IMR-90 (cell line): ENCODE measurements at regions not wholly inside any gene's neighbourhood (a gene's known extent, or its start where the extent isn't known, plus 50 kb on each side); places are given as distances from the start of the nearest gene placed in this dataset.

Experiments
- ATAC-seq: fragments of 200-7000 bp; cut with Tn5 transposase; 2 replicates; pipeline ENCODE4 v1.9.1; 2020; ENCODE audit warnings: low read depth, mild to moderate bottlenecking, moderate library complexity
- BruUV-seq: library from RNA; stranded (reverse); fragments of 400-500 nt; replicated peaks from 2 replicates; lab custom pipeline; 2021; lab: Mats Ljungman, UMichigan
- CTCF ChIA-PET: fragments of 300-600 bp; formaldehyde crosslinking; extraction: SDS; loops from one replicate; lab custom pipeline; 2021; ENCODE audit warnings: antibody characterized with exemption; lab: Yijun Ruan, JAX
- POLR2A ChIA-PET: fragments of 300-600 bp; sonication (Branson Sonifier 250); formaldehyde crosslinking; loops from one replicate; lab custom pipeline; 2022; ENCODE audit warnings: antibody characterized with exemption; ENCODE audit not compliant: unreplicated experiment; lab: Charles Lee
- DNase-seq: peaks from one replicate; pipeline ENCODE4 v3.0.0; 2013
- H2AFZ ChIP-seq: replicated peaks from 2 replicates; pipeline ENCODE3; 2013; ENCODE audit warnings: low read length, mild to moderate bottlenecking; ENCODE audit not compliant: poor library complexity
- H2AK5ac ChIP-seq: 2 replicates; pipeline ENCODE4 v1.6.1; 2013; ENCODE audit warnings: low read depth, low read length, inconsistent platforms
- H2AK9ac ChIP-seq: replicated peaks from 2 replicates; pipeline ENCODE3; 2013; ENCODE audit warnings: mild to moderate bottlenecking, low read depth, low read length, moderate library complexity; ENCODE audit not compliant: poor library complexity
- H2BK120ac ChIP-seq: 2 replicates; pipeline ENCODE4 v1.6.1; 2013; ENCODE audit warnings: low read depth, low read length, inconsistent platforms
- H2BK15ac ChIP-seq: 3 replicates; pipeline ENCODE4 v1.6.1; 2013; ENCODE audit warnings: low read depth, low read length, inconsistent platforms
- H2BK20ac ChIP-seq: 2 replicates; pipeline ENCODE4 v1.6.1; 2013; ENCODE audit warnings: low read depth, mild to moderate bottlenecking, inconsistent platforms, low read length, moderate library complexity
- H2BK5ac ChIP-seq: 2 replicates; pipeline ENCODE4 v1.6.1; 2013; ENCODE audit warnings: mild to moderate bottlenecking, low read depth, low read length, inconsistent platforms; ENCODE audit not compliant: poor library complexity, severe bottlenecking
- H3K14ac ChIP-seq: replicated peaks from 2 replicates; pipeline ENCODE4 v1.6.1; 2013; ENCODE audit warnings: low read depth, low read length, inconsistent platforms
- H3K18ac ChIP-seq: 2 replicates; pipeline ENCODE4 v1.6.1; 2013; ENCODE audit warnings: low read depth, low read length, control low read depth
- H3K23ac ChIP-seq: 2 replicates; pipeline ENCODE4 v1.6.1; 2013; ENCODE audit warnings: low read depth, low read length, inconsistent platforms
- H3K27ac ChIP-seq: 2 replicates; pipeline ENCODE4 v1.5.1; 2013; ENCODE audit warnings: mild to moderate bottlenecking, control low read depth, low read length; ENCODE audit not compliant: insufficient read depth
- H3K27me3 ChIP-seq: 2 replicates; pipeline ENCODE4 v1.6.1; 2013; ENCODE audit warnings: low read length; ENCODE audit not compliant: control insufficient read depth, insufficient read depth
- H3K36me3 ChIP-seq: 2 replicates; pipeline ENCODE4 v1.6.1; 2013; ENCODE audit warnings: low read length, mixed read lengths; ENCODE audit not compliant: control insufficient read depth, insufficient read depth
- H3K4ac ChIP-seq: 2 replicates; pipeline ENCODE4 v1.6.1; 2013; ENCODE audit warnings: low read depth, low read length, inconsistent platforms
- H3K4me1 ChIP-seq: 2 replicates; pipeline ENCODE4 v1.6.1; 2013; ENCODE audit warnings: low read length, mixed read lengths; ENCODE audit not compliant: control insufficient read depth, insufficient read depth
- H3K4me2 ChIP-seq: 2 replicates; pipeline ENCODE4 v1.6.1; 2013; ENCODE audit warnings: low read depth, mild to moderate bottlenecking, control low read depth, low read length, moderate library complexity
- H3K4me3 ChIP-seq: 2 replicates; pipeline ENCODE4 v1.5.1; 2013; ENCODE audit warnings: low read depth, mild to moderate bottlenecking, control low read depth, low read length, moderate library complexity; ENCODE audit not compliant: insufficient read depth
- H3K56ac ChIP-seq: 2 replicates; pipeline ENCODE4 v1.6.1; 2013; ENCODE audit warnings: low read length, inconsistent platforms; ENCODE audit not compliant: insufficient read depth; ENCODE audit errors: extremely low read depth
- H3K79me1 ChIP-seq, 2 experiments: 2 replicates each; pipeline ENCODE4 v1.6.1; 2013; ENCODE audit warnings: low read length in 2 of 2, inconsistent platforms in 1 of 2, low read depth in 1 of 2
- H3K9ac ChIP-seq: 2 replicates; pipeline ENCODE4 v1.6.1; 2013; ENCODE audit warnings: low read depth, low read length, control low read depth
- H3K9me1 ChIP-seq: 2 replicates; pipeline ENCODE4 v1.6.1; 2013; ENCODE audit warnings: low read length, inconsistent platforms; ENCODE audit not compliant: insufficient read depth
- H3K9me3 ChIP-seq: 2 replicates; pipeline ENCODE4 v1.6.1; 2013; ENCODE audit warnings: low read length; ENCODE audit not compliant: control insufficient read depth, insufficient read depth
- H4K20me1 ChIP-seq: 2 replicates; pipeline ENCODE4 v1.6.1; 2013; ENCODE audit warnings: low read length, inconsistent platforms; ENCODE audit not compliant: insufficient read depth
- H4K5ac ChIP-seq: 2 replicates; pipeline ENCODE4 v1.6.1; 2013; ENCODE audit warnings: mild to moderate bottlenecking, low read depth, low read length, control low read depth
- H4K8ac ChIP-seq, 2 experiments: 2 replicates each; pipeline ENCODE4 v1.6.1; 2013; ENCODE audit warnings: low read depth in 2 of 2, low read length in 2 of 2, control low read depth in 1 of 2, inconsistent platforms in 1 of 2
- H4K91ac ChIP-seq: 2 replicates; pipeline ENCODE4 v1.6.1; 2013; ENCODE audit warnings: low read depth, low read length, inconsistent platforms; ENCODE audit not compliant: insufficient read depth
- BHLHE40 ChIP-seq: fragments of 150-350 bp; IDR thresholded peaks from 2 replicates; pipeline ENCODE4 v1.6.1; 2016; ENCODE audit warnings: mild to moderate bottlenecking, low read depth, low read length
- CEBPB ChIP-seq: IDR thresholded peaks from 2 replicates; pipeline ENCODE4 v1.6.1; 2012; ENCODE audit warnings: low read depth, low read length, improper control_type of control experiment
- CHD1 ChIP-seq: IDR thresholded peaks from 2 replicates; pipeline ENCODE4 v1.6.1; 2012; ENCODE audit warnings: low read depth, low read length, improper control_type of control experiment
- MAFK ChIP-seq: IDR thresholded peaks from 2 replicates; pipeline ENCODE4 v1.6.1; 2012; ENCODE audit warnings: low read depth, low read length, improper control_type of control experiment
- MAZ ChIP-seq: IDR thresholded peaks from 2 replicates; pipeline ENCODE4 v1.6.1; 2012; ENCODE audit warnings: low read depth, mild to moderate bottlenecking, low read length, improper control_type of control experiment, moderate library complexity, borderline replicate concordance
- MXI1 ChIP-seq: IDR thresholded peaks from 2 replicates; pipeline ENCODE4 v1.6.1; 2012; ENCODE audit warnings: low read depth, mild to moderate bottlenecking, low read length, moderate library complexity, borderline replicate concordance
- NFE2L2 ChIP-seq: fragments of 150-350 bp; IDR thresholded peaks from 2 replicates; pipeline ENCODE4 v1.6.1; 2016; ENCODE audit warnings: low read depth, mild to moderate bottlenecking, low read length
- POLR2A ChIP-seq: IDR thresholded peaks from 2 replicates; pipeline ENCODE4 v1.6.1; 2012; ENCODE audit warnings: mild to moderate bottlenecking, low read depth, low read length
- RAD21 ChIP-seq: IDR thresholded peaks from 2 replicates; pipeline ENCODE4 v1.6.1; 2012; ENCODE audit warnings: low read length, improper control_type of control experiment
- RFX5 ChIP-seq: IDR thresholded peaks from 2 replicates; pipeline ENCODE4 v1.8.0; 2012; ENCODE audit warnings: low read depth, mild to moderate bottlenecking, low read length, moderate library complexity
- SMC3 ChIP-seq: fragments of 150-350 bp; IDR thresholded peaks from 2 replicates; pipeline ENCODE4 v1.6.1; 2016; ENCODE audit warnings: low read depth, mild to moderate bottlenecking, antibody characterized with exemption, low read length, moderate library complexity
- WGBS, 2 experiments: methylation state at CpG; one replicate each; pipeline versions ENCODE4 v1.1.5 to v1.1.7; 2013; ENCODE audit warnings: missing lambda C conversion rate in 2 of 2; ENCODE audit not compliant: insufficient read length in 1 of 2; ENCODE audit errors: extremely low coverage in 2 of 2; 5-methylcytosine and 5-hydroxymethylcytosine counted together
- dilution Hi-C: fragments of 300-500 bp; cut with HindIII; formaldehyde crosslinking; loops from one replicate; pipeline ENCODE4 v1.14.3; 2018; ENCODE audit warnings: low sequenced_read_pairs; ENCODE audit not compliant: unreplicated experiment
- in situ Hi-C: fragments of 300-500 bp; cut with MboI; formaldehyde crosslinking; loops from 3 replicates; pipeline ENCODE4 v1.14.3; 2019; ENCODE audit warnings: low sequenced_read_pairs, inconsistent platforms, mixed read lengths
- intact Hi-C: fragments of 100-400 bp; cut with micrococcal nuclease; formaldehyde crosslinking; loops from 2 replicates; pipeline ENCODE4 v1.10.0; 2022
- TF ChIP-seq, protein P1 (sequence below): fragments of 150-350 bp; IDR thresholded peaks from 2 replicates; pipeline ENCODE4 v1.6.1; 2017; ENCODE audit warnings: mild to moderate bottlenecking, antibody characterized with exemption, low read length, low read depth
- TF ChIP-seq, protein P2 (sequence below): conservative IDR thresholded peaks from 2 replicates; pipeline ENCODE4 v1.5.1; 2012; ENCODE audit warnings: mild to moderate bottlenecking, low read depth, low read length, improper control_type of control experiment

DNA sequence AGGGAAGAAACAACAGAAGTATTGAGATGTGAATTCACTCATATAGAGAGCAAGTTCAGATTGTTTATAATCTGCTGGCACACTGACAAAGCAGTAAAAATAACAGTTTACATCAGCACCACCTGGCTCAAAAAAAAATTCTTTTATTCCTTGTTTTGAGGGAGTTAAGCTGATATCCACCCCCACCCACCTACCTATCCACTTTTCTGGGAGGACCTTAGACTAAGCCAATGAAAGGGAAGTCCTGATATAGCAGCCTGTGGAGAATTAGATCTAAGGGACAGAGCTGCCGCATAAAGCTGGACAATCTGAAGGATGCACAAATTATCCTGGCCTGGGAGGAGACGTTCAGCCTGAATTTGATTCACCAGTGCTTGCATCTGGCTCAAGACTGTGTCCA lies 264.5 kb downstream of the RCHY1 start:
- no peak overlapping the region for H3K14ac ChIP-seq
- H3K56ac ChIP-seq: no peak overlapping the region
- H3K27me3 ChIP-seq: 0 out of 2 replicates have a peak, but pooled peaks cover 3% of the 10 kb centered on the region
- no peak overlapping the region for H2BK20ac ChIP-seq
- no peak overlapping the region for H2AK9ac ChIP-seq
- in situ Hi-C loops (no loop called here), dilution Hi-C loops (no loop called here), intact Hi-C loops (no loop called here)
- no peak overlapping the region for H3K4me3 ChIP-seq
- H3K79me1 ChIP-seq: no peaks in the 10 kb centered on the region
- no peaks in the 10 kb centered on the region for H3K9me3 ChIP-seq
- H3K27ac ChIP-seq: no peak overlapping the region
- H2BK15ac ChIP-seq: no peak overlapping the region
- BruUV-seq: no TSS peak
- H2AK5ac ChIP-seq: no peak overlapping the region
- POLR2A ChIA-PET: no interaction called here
- H3K18ac ChIP-seq: no peak overlapping the region
- no peak overlapping the region for H2BK120ac ChIP-seq
- CTCF ChIA-PET: no interaction called here
- ATAC-seq (no peak), DNase-seq (no peak)
- no peak overlapping the region for H3K4ac ChIP-seq
- no peak overlapping the region for H3K4me2 ChIP-seq
- H3K9ac ChIP-seq: no peak overlapping the region
- no peak overlapping the region for H2BK5ac ChIP-seq
- no peak overlapping the region for H4K91ac ChIP-seq
- H4K5ac ChIP-seq: no peak overlapping the region
- 100% methylated on average over 1 of the region's 2 CpGs; no CpG with 5 or more reads in 1 of the 2 experiments for WGBS, 2 experiments
- no peaks in the 10 kb centered on the region for H3K4me1 ChIP-seq
- no peaks in the 10 kb centered on the region for H3K36me3 ChIP-seq
- no peak overlapping the region for H4K8ac ChIP-seq
- no peaks in the 10 kb centered on the region for H4K20me1 ChIP-seq
- H3K23ac ChIP-seq: no peak overlapping the region
- TF ChIP-seq CHD1: no peak
- no peak for TF ChIP-seq MAZ
- no peak for TF ChIP-seq MXI1
- TF ChIP-seq SMC3: no peak
- TF ChIP-seq RAD21: no peak
- TF ChIP-seq, protein P1, sequence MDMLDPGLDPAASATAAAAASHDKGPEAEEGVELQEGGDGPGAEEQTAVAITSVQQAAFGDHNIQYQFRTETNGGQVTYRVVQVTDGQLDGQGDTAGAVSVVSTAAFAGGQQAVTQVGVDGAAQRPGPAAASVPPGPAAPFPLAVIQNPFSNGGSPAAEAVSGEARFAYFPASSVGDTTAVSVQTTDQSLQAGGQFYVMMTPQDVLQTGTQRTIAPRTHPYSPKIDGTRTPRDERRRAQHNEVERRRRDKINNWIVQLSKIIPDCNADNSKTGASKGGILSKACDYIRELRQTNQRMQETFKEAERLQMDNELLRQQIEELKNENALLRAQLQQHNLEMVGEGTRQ: no peak
- no peak for TF ChIP-seq CEBPB
- TF ChIP-seq NFE2L2: no peak
- no peak for TF ChIP-seq BHLHE40
- no peak for TF ChIP-seq POLR2A
- TF ChIP-seq MAFK: no peak
- TF ChIP-seq RFX5: no peak
- TF ChIP-seq, protein P2, sequence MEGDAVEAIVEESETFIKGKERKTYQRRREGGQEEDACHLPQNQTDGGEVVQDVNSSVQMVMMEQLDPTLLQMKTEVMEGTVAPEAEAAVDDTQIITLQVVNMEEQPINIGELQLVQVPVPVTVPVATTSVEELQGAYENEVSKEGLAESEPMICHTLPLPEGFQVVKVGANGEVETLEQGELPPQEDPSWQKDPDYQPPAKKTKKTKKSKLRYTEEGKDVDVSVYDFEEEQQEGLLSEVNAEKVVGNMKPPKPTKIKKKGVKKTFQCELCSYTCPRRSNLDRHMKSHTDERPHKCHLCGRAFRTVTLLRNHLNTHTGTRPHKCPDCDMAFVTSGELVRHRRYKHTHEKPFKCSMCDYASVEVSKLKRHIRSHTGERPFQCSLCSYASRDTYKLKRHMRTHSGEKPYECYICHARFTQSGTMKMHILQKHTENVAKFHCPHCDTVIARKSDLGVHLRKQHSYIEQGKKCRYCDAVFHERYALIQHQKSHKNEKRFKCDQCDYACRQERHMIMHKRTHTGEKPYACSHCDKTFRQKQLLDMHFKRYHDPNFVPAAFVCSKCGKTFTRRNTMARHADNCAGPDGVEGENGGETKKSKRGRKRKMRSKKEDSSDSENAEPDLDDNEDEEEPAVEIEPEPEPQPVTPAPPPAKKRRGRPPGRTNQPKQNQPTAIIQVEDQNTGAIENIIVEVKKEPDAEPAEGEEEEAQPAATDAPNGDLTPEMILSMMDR: no peak
- no peaks in the 10 kb centered on the region for H3K9me1 ChIP-seq
- H2AFZ ChIP-seq: no peak overlapping the region
